Smooth muscle cell of the brain vasculature (primary cell): ENCODE measurements at regions not wholly inside any gene's neighbourhood (a gene's known extent, or its start where the extent isn't known, plus 50 kb on each side); places are given as distances from the start of the nearest gene placed in this dataset.

ENCODE experiments used
- DNase-seq: peaks from one replicate; pipeline ENCODE4 v3.0.0-alpha.2; 2012; ENCODE audit warnings: low read depth, low spot score

DNA sequence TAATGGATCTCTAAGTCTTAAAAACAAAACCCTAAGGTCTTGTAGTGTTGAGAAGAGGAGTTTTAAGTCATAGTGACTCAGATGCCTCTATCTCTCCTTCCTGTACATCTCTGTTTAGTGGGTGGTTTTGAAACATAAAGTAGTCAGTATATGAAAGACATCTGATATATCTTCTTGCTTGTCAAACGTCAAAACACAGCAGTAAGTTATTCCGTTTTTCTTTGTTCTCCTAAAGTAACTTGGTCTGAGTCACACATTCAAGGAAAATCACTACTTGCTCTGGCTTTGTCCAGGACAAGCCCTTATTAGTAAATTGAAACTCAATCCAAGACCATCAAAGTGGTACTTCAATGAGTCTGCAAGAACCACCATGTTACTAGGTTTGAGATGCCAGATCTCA lies 1172.5 kb downstream of the BCL11B start:
- no peak for DNase-seq

DNA sequence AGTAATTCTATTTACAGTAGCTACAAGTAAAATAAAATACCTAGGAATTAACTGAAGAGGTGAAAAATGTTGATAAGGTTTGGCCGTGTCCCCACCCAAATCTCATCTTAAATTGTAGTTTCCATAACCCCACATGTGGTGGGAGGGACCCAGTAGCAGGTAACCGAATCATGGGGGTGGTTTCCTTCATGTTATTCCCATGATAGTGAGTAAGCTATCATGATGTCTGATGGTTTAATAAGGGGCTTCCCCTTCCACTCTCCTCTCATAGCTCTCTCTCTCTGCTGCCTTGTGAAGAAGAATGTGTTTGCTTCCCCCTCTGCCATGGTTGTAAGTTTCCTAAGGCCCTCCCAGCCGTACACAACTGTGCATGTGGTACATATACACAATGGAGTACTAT lies 1170.7 kb downstream of the BCL11B start:
- DNase-seq, result no peak

DNA sequence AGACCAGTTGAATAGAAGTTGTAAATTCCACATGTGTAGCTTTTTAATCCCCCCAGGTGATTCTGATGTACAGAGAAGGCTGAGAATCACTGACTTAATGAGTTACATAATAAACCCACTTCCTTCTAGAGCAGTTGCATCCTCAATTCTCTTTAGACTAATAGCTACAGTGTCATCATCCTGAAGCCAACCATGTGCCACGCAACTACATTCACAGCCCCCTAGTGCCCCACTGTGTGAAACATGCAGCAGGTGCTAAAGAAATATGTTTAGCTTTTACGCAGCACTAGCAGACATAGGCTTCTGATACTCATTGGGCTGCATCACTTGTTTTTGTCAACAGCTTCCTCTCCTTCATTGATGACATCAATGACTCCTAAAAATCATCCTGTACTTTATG lies 1168.3 kb downstream of the BCL11B start:
- no peak for DNase-seq

DNA sequence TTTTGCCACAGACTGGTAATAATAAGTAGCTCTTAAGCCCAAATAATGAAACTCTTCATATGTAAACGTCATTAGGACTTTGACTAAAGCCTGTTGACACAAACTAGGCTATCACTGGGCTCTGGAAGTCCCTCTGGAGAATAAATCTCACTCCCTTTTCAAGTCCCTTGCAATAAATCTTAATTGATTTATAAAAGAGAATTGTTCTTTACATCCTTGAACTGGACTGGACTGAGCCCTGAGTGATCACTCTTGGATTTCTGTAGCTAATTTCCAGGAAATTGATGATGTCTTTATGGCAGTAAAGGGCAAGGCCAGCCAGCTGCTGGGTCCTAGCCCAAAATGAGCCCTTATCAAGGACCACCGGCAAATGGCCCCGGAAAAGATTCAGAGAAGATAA lies 1162.7 kb downstream of the BCL11B start:
- DNase-seq, result no peak

DNA sequence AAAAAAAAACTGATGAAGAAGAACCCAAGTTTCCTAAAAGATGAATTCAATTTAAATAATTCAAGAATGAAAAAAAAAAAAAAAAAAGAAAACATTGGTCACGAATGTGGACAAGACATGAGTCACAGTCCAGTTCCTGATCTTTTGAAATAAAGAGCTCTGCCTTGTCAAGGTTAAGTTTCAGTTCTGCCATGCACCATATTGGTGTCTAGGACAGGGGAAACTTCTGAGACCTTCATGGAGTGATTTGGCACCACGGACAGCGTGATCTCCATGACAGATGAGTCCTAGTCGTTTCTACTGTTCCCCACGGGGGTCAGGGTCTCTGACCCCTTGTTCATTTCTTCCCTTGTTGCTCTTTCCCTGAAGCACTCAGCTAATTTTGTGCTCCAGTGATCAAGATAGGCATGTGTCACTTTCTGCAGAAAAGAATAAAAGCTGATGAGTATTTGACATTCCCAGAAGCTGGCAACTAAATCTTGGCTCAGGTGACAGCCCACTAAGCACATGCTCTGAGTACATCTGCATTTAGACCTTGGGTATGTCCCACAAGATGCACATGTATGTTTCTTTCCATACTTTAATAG lies 1159.7 kb downstream of the BCL11B start:
- no peak for DNase-seq

DNA sequence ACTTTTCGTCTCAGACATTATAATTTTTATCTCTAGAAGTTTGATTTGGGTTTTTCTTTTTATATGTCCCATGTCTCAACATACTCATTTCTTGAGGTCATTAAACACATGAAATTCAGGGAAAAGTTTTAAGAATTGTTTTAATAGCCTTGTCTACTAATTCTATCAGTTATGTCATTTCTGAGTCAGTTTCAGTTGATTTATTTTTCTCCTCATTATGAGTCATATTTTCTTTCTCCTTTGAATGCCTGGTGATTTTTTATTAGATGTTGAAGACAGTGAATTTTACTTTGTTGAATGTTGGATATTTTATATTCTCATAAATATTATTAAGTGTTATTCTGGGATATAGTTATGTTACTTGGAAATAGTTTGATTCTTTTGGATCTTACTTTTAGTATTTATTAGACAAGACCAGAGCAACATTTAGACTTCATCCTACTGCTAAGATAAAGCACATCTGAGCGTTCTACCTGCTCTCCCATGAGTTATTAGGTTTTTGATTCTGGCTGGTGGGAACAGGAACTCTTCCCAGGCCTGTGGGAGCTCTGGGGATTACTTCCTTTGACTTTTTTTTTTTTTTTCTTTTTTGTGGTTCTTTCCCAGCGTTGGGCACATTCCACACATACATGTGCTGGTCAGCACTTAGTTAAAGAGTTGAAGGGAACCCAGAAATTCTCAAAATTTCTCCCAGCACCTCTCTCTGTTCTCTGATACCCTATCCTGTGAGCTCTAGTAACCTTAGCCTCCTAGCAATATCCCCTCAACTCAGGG lies 1157.7 kb downstream of the BCL11B start:
- no peak for DNase-seq

DNA sequence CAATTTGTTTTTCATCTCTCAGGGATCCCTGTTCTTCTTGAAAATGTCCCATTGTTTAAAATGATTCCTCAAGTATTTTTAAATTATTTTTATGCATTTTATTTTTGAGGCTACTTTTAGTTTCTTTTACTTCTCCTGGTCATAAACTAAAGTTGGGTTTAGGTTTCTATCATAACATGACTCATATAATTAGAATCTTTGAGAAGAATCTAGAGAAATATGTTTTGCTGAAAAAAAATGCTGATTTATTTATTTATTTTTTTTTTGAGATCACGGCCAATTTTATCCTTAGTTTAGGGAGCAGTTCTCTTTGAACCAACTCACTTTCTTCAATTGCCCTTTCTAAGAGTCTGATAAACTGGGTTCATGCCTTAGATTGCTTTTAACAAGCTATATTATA lies 1157.1 kb downstream of the BCL11B start:
- DNase-seq, result no peak

DNA sequence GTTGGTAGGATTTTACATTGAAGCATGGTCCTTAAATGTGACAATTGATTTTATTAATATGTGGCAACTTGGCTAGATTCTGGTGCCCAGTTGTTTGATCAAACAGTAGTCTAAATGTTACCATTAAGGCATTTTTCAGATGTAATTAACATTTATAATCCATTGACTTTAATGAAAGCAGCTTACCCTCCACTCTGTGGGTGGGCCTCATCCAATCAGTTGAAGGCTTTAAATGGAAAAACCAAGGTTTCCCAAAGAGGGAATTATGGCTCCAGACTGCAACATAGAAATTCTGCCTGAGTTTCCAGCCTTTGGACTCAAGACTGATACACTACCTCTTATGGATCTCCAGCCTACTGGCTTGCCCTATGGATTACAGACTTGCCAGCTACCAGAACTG lies 1153.2 kb downstream of the BCL11B start:
- DNase-seq, result no peak

DNA sequence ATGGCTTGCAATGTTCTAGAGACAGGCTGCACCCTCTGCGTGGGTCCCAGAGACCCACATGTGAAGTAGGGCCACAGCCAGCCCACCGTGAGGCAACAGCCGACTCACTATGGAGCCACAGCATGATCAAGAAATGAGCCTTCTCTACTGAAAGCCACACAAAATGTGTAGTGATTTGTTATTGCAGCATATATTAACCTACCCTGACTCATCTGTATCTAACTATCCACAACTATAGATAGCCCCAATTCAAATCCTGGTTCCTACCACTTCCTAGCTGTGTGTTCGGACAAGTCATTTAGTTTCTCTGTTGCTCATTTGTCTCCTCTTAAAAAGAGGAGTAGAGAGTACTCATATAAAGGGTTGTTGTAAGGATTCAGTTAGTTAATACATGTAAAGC lies 1152.3 kb downstream of the BCL11B start:
- no peak for DNase-seq

DNA sequence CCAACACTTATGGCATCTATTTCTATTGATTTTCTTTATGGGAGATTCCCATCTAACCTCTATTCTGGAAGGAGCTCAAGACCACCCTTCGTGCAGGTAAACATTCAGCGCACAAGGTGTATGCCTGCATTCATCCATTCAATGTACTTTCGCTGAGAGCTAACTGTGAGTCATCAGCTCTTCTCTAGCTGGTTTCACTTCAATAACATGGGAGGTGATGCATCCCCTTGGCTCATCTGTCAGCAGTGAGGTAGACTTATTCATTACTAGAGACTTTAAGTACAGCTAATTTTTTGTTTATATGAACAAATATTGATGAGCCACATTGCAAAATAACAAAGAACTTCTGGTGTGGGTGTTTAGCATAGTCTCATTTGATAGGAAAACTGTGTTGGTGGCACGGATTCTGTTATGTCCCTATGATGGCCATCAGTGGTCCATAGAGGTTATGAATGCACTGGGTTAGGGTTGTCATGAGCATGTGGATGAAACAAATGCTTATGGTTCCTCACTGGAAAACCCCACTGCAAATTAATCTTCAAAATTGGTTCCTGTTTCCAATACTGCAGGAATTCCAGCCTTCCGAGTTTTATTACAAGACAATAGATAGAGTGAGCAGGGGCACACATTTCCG lies 1151.0 kb downstream of the BCL11B start:
- DNase-seq, result no peak

DNA sequence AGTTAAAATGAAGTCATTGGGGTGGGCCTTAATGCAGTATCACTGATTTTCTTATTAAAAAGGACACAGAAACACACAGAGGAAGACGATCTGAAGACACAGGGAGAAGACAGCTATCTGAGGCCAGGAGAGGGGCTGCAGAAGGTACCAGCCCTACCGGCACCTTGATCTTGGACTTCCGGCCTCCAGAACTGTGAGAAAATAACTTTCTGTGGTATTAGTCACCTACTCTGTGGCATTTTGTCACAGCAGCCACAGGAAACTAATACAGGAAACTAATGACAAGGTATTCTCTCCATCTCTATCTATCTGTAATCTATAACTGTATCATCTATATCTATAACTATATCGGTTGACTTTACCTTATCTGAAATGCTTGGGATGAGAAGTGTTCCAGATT lies 1149.5 kb downstream of the BCL11B start:
- no peak for DNase-seq

DNA sequence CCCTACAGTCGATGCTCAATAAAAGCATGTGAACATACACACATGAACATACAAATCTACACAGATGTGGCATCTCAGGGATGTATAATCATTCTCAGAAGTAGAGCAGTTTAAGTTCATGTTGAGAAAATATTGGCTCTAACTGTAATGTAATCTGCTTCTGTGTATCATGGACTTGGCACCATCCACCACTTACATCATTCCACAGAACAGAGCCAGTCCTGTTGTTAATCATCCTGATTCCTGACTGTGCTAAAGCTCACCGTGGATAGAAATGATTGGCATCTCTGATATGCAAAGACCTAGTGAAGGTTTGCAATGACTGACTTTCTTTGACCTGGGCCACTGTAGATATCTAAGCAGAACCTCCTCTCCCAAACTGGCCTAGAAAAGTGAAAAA lies 1141.3 kb downstream of the BCL11B start:
- no peak for DNase-seq

DNA sequence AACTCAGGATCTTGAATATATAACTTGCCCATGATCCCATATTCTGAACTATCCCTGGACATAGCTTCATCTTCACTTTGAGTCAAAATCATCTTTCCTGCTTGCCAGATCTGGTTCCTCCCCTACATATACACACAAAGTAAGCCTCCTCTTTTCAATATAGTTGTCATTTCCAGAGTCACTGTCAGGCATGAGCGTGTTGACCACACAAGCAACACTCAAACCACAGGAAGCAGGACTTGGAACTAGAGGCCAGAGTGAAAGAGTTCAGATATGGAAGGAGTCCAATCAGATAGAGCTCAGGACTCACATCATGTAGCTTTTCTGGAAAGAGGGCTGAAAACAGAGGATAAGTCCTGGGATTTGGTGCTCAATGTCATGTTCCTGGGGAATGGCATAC lies 1140.6 kb downstream of the BCL11B start:
- no peak for DNase-seq

DNA sequence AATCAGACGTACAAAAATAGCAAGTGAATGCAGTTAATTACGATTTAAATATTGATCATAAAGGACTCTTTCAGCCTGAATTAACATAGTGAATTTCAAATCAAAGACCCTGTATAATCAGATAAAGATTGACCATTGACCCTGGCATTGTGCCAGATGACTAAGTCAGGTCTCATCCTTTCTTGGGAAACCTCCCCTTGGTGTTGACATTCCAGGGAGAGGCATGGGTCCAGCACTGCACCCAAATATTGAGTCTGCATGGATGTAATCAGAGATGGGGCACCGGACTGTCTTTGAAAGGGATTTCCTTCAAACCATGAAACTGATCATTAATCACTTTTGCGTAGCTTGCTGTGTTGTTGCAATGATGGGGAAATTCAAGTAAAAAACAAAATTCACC lies 1138.2 kb downstream of the BCL11B start:
- DNase-seq, result no peak

DNA sequence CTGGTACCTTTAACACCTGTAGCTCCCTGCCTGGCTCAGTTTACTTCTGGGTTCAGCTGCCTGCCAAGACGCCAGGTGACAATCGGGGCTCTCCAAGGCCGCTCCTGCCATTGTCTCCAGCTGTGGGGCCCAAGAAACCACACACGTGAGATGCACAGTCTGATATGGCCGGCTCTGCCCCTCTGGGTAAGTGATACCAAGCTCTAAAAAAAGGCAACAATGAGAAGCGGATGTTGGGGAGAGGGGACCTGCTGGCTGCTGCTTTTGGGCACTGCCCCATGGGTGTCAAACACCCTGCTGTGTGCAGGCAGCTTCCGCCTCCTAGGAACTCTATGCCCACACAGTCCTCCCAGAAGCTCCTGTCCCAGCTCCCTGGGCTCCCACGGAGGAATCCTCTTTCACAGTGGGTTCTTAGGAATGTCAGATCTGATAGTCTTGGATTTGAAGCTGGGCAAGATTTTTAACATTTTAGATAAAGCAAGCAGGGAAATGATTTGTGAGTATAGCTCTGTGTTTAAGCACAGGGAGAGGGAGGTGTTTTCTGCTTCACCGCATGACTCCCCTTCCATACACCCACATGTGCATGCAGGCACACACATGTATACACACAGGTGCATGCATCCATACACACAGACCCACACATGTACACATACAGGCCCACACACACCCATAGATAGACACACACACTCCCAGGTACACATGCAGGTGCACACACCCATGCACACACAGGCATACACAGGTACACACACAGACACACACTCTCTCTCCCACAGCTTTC lies 1135.8 kb downstream of the BCL11B start:
- DNase-seq, result no peak

DNA sequence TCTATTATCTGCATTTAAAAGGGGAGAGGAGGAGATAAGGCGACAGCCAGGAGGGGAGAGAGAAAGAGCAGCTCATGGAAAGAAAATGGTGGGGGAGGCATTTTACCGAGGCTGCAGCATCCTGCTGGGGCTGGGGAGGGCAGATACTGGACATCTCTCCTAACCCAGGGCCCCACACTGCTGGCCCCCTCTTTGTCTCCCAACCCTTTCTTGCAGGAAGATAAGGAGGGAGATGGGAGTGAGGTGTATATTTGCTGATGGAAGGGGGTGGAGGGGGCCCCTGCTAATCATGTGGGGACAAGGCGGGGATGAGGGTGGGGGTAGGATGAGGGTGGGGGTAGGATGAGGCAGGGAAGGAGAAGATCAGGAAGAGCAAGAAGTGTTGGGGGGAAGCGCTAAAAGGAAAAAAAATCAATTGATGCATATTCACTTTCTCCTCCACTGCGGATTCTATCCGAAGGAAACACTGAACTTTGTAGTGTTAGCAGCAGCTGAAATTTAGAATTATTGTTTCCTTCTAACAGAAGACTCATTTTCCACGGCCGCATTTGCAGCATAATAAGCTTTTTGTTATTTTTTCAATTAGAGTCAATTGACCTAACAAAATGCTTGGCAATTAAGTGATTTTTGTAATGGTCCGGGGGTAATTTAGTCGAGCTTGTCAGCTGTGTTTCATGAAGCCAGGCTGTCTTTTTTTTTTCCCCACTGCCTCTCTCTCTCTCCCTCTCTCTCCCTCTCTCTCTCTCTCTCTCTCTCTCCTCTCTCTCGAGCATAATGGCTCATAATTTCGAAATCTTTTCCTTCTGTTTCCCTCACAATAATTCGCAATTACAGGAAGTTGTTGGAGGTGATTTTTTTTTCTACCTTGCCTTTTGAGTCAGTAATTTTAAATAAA lies 1134.6 kb downstream of the BCL11B start:
- no peak for DNase-seq

DNA sequence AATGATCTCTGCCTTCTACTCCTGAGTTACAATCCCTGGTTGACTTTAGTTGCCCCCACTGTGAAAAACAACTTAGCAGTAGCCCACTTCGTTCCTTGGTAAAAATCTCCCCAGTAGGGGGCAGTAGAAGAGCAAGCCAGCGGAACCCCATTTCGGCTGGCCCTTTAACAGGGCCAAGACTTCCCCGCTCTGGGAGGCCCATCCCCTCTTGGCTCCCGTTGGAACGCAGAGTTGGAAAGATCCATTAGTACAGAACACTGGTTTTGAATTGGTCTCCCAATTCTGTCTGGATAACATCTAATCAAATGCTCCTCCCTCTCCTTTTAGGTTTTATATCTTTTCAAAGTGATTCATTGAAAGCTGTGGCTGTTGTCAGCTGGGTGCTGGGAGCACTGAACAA lies 1133.3 kb downstream of the BCL11B start:
- DNase-seq, result no peak

DNA sequence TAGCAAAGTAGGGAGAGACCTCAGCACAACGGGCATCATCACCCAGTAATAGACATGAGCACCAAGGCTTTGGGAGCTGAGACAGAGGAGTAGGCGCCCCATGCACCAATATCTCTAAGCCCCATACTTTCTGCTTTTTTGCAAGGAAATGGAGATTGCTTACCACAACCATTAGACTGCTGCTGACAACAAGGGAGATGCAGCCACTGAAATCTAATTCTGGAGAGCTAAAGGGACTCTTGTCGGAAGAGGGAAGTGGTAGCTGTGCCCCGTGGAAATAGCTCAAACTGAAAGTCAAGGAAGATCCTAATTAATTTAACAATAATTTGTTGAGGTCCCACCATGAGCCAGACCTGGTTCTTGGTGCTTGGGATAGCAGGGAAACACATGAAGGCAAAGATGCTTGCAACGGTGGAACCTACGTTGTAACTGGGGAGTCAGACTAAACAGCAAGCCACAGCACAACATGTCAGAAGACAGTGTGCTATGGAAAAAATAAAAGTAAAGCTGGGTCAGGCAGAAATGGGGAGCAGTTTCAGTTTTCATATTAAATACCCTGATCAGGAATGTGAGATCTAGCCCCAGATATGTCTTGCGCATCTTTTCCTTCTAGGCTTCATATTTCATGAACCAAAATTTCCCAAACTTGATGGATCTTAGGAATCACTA lies 1131.0 kb downstream of the BCL11B start:
- DNase-seq, result no peak

DNA sequence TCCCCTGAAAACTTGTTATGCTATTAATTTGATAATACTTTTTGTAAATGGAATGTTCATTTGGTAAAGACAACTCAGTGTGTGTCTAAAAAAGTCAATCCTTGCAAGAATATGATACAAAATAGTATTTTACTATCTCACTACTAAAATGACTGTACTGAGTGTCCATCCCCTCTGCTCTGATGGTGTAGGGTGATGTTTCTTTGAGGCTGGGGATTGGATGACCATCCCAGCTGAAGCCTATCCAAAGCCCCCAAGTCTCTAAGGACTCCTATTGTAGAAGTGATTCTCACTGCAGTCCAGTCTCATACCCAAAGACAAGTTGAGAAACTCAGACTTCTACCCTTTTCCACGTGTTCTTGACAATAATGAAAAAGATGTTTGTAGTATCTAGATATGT lies 1128.4 kb downstream of the BCL11B start:
- DNase-seq, result no peak

DNA sequence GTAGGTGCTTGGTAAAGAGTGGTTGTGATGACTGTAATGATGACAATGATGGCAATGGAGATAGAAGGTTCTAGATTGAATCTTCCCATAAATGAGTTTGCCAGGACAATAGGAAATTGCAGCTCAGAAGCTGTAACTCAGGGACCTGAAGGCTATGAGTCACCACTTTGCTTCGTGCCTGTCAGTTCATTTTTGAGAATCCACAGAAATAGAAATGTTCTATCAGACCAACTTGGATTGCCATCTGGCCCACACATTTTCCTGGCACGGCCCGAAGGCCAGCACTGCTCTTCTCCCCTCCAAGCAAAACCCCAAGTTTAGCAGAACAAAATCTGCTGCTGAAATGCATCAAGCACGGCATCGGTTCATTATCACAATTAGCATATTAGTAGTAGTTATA lies 1127.0 kb downstream of the BCL11B start:
- DNase-seq, result no peak

DNA sequence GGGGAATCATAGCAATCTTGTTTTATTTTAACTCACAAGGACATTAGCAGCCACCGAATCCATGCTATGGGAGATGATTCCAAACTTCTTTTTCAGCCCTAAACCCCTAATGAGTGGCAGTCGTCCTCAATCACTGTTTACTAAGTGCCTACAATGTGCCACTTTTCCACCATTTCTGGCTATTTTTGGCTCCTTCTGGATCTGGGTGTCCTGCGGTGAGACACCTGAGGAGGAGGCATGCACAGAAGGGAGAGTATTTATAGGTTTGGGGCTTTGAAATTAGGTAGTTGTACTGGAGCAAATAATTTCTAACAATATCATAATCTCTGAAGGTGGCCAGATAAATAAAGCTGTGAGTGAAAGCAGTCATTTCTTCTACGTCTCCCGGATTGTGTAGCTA lies 1125.6 kb downstream of the BCL11B start:
- DNase-seq, result no peak
